GM12873 (cell line): ENCODE measurements at regions not wholly inside any gene's neighbourhood (a gene's known extent, or its start where the extent isn't known, plus 50 kb on each side); places are given as distances from the start of the nearest gene placed in this dataset.

Source experiments
- CTCF ChIP-seq: IDR thresholded peaks from 2 replicates; pipeline ENCODE4 v1.5.1; 2012; ENCODE audit warnings: low read depth, mild to moderate bottlenecking, moderate library complexity, low read length, control low read depth; ENCODE audit not compliant: insufficient read depth; ENCODE audit errors: missing control alignments

DNA sequence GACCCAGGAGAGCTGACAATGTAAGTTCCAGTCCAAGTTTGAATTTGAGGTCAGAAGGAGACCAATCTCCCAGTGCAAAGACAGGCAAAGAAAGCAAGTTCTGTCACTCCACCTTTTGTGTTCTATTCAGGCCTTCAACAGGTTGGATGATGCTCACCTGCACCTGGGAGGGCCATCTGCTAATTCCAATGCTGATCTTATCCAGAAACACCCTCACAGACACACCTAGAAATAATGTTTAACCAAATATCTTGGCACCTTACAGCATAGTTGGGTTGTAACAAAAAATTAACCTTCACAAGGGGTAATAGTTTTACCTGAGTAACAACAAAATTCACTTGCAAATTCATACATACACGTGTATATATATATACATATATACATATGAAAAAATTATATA, 190.8 kb downstream of the DIRAS2 start:
- no peak for TF ChIP-seq CTCF

DNA sequence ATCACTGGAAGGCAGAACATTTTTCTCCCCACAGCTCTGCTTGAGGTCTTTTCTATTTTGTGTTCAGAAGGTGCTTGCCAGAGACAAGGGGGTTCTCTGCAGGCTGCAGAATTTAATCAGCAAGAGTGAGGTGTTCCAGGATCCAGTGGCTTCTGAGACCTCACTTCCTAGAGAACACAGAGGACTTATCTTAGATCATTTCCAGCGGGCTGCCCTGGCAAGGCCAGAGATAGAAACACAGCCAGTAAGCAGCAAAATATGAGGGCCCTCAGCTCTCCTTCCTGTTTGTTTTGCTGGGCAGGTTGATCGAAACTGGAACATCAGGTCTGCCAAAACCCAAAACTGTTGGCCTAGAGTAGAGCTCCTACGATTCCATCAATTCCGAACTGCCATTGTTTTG, 187.3 kb downstream of the DIRAS2 start:
- TF ChIP-seq CTCF, result no peak

DNA sequence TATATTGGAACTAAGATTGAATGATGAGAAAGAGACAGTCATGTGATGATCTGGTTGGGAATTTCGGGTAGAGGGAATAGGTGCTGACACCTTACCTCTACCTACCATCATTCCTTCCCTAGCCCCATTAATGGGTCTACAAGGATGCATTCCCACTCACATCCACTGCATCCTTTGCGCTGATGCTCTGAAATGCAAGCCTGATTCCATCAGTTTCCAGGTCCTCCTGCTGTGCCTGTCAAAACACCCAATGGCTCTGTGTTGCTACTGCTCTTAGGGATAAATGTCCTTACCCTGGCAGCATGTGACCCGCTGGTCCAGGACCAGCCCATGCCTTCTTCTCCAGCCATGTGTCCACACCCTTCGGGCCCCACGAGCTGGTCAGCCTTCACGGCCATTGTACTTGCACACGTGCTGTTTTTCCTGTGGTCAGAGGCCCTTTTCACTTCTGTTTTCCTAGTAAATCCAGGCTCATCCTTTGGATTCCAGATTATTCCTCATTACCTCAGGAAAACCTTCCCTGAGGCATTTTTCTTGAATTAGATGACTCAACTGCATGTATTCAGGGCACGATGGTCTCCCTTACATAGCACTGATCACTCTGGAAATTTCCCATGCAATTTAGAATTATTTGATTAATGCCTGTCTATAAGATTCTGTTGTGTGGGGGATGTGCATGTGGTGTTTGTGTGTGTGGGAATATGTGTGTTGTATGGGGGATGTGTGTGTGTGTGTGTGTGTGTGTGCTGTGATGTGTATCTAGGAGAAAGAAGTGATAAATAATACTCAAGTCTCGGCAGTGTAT, 185.0 kb downstream of the DIRAS2 start:
- TF ChIP-seq CTCF, result no peak

DNA sequence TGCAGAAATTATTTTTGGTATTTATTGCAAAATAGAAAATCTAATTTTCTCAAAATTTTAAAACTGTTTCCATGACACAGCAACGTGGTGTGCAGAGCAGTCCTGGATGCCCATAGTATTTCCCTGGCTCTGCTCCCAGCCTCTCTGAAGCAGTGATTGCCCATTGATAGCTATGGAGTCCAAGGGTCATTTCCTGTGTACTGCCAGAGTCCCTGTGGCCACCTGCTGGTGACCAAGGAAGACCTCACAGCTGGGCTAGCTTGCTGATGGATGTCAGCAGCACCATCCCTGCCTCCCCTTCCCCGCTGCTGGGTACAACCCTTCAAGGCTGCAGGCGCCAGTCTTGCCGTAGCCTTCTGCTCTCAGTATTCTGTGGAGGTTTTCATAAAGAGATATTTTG, 184.1 kb downstream of the DIRAS2 start:
- TF ChIP-seq CTCF, result peak; percentile 28

DNA sequence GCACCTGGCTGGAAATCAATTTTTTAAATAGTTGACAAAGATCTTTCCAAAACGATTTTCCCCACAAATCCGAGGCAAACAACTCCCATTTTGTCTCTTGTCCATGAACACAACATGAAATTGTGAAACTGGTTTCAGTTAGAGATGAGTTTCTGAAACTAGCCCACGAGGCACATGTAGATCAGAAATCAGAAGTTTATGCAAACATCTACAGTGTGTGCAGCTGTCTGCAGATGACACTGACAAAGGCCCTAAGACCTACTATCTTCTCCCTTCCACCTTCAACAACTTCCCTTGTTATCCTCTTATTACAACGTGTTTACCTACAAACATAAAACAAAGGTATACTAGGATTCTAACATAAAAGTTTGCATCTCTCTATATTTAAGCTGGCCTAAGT, 183.3 kb downstream of the DIRAS2 start:
- TF ChIP-seq CTCF, result no peak

GRCh38 chr9:90460220-90460619, 182.4 kb downstream of the DIRAS2 start:
- TF ChIP-seq CTCF, result no peak

DNA sequence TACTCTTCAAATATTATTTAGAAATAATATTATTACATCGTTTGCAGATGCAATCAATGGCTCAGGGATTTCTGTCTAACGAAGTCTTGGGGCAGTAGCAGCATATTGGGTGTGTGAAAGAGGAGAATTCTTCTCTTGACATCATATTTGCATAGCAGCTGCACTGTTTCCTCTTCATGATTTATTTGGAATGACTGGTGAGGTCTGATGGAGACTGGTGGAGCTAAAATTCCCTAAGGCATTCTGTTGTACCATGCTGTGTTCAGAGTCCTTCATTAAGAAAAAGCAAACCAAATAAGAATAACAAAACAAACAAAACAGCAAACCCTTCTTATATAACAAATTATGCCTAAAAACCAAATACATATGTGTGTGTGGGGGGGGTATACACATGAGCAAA, 177.6 kb downstream of the DIRAS2 start:
- TF ChIP-seq CTCF, result no peak
